ENCODE measurements at regions not wholly inside any gene's neighbourhood (a gene's known extent, or its start where the extent isn't known, plus 50 kb on each side); places are given as distances from the start of the nearest gene placed in this dataset.

- Histone ChIP-seq H3K4me2 (ENCODE audit: low read depth, low read length) (no peak overlapping the region), H3K9ac (ENCODE audit: insufficient read depth, low read depth, low read length) (no peak overlapping the region), H3K27ac (ENCODE audit: extremely low read length, insufficient read depth, low read length) (no peak overlapping the region), H3K4me3 (replicated peaks in 1 of 3; ENCODE audit: insufficient read depth in 1 of 3, low read depth in 2 of 3, low read length in 3 of 3) (no peak overlapping the region), H4K20me1 (ENCODE audit: insufficient read depth, low read length) (no peaks in the 10 kb centered on the region), H3K9me3 (ENCODE audit: low read length) (no peaks in the 10 kb centered on the region), H3K79me2 (ENCODE audit: insufficient read depth, low read length) (no peaks in the 10 kb centered on the region), H3K27me3 (ENCODE audit: control insufficient read depth in 1 of 2, insufficient read depth in 2 of 2, low read length in 2 of 2) (no peaks in the 10 kb centered on the region), H3K36me3 (replicated peaks in 1 of 2; ENCODE audit: control insufficient read depth in 1 of 2, insufficient read depth in 2 of 2, low read length in 2 of 2) (no peaks in the 10 kb centered on the region), H2AFZ (ENCODE audit: low read length) (no peak overlapping the region), H3K4me1 (ENCODE audit: insufficient read depth, low read length) (peaks cover 6% of the 10 kb centered on the region; the same call in 1 of the 2 replicates)
- POLR2A ChIA-PET, result no interaction called here
- in situ Hi-C loops (cut with HindIII; ENCODE audit: extremely low pct_ligation_motif_present, low pct_unique_long_range_greater_than_20kb) (no loop called here), intact Hi-C loops (cut with micrococcal nuclease; ENCODE audit: unreplicated experiment) (no loop called here)
- FAIRE-seq (no peak), DNase-seq (ENCODE audit: low spot score) (no peak), ATAC-seq (no peak)
- CTCF ChIA-PET (ENCODE audit: low intra/inter-chr PET ratio, low total read pairs), result no interaction called here
- no TSS peak for BruUV-seq (replicated peaks)
- TF ChIP-seq ZNF781 (CRISPR knock-in tag; IDR thresholded peaks at IDR 0.05; ENCODE audit: borderline replicate concordance, not compliant biosample characterization) (no peak), IKZF4 (CRISPR knock-in tag; IDR thresholded peaks at IDR 0.05; ENCODE audit: borderline replicate concordance, low read depth, not compliant biosample characterization) (no peak), E2F1 (CRISPR knock-in tag; IDR thresholded peaks at IDR 0.05) (no peak), ELK4 (CRISPR knock-in tag; IDR thresholded peaks at IDR 0.05; ENCODE audit: borderline replicate concordance) (no peak), ZNF577 (CRISPR knock-in tag; IDR thresholded peaks at IDR 0.05; ENCODE audit: borderline replicate concordance, low read depth) (no peak), ZNF205 (CRISPR knock-in tag; IDR thresholded peaks at IDR 0.05) (no peak), SSRP1 (CRISPR knock-in tag; IDR thresholded peaks at IDR 0.05) (no peak), PITX1 (CRISPR knock-in tag; IDR thresholded peaks at IDR 0.05) (no peak), MLLT10 (CRISPR knock-in tag; IDR thresholded peaks at IDR 0.05) (no peak), NPAS2 (CRISPR knock-in tag; IDR thresholded peaks at IDR 0.05; ENCODE audit: borderline replicate concordance) (no peak), RBM39 (IDR thresholded peaks at IDR 0.05; ENCODE audit: low read depth, low read length, poor library complexity, severe bottlenecking) (no peak), PLRG1 (conservative IDR thresholded peaks at IDR 0.05) (no peak), SMAD1 (CRISPR knock-in tag; IDR thresholded peaks at IDR 0.05; ENCODE audit: borderline replicate concordance, low read depth) (no peak), HNRNPUL1 (IDR thresholded peaks at IDR 0.05; ENCODE audit: low read depth, low read length) (no peak), SNRNP70 (IDR thresholded peaks at IDR 0.05; ENCODE audit: low read depth, low read length) (no peak), ZNF253 (CRISPR knock-in tag; IDR thresholded peaks at IDR 0.05; ENCODE audit: borderline replicate concordance) (no peak), SRSF1 (optimal IDR thresholded peaks at IDR 0.05; ENCODE audit: low read depth, low read length) (no peak), ATF6 (CRISPR knock-in tag; conservative IDR thresholded peaks at IDR 0.05) (no peak), HOXA3 (CRISPR knock-in tag; IDR thresholded peaks at IDR 0.05) (no peak)
- TF ChIP-seq, protein P1, sequence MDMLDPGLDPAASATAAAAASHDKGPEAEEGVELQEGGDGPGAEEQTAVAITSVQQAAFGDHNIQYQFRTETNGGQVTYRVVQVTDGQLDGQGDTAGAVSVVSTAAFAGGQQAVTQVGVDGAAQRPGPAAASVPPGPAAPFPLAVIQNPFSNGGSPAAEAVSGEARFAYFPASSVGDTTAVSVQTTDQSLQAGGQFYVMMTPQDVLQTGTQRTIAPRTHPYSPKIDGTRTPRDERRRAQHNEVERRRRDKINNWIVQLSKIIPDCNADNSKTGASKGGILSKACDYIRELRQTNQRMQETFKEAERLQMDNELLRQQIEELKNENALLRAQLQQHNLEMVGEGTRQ (IDR thresholded peaks at IDR 0.05; ENCODE audit: low read depth, low read length), result no peak
- TF ChIP-seq, protein P1 (CRISPR knock-in tag; IDR thresholded peaks at IDR 0.05; ENCODE audit: borderline replicate concordance), result no peak
These were observed 190.4 kb downstream of the NRP2 start for GRCh38 chr2:205872716-205873115.

Measured in HepG2 (cell line).